Activated CD4-positive, CD25-positive, alpha-beta regulatory T cell treated with anti-CD3 and anti-CD28 coated beads, Interleukin-2, amount 50 U/mL, for 72 hours (primary cell): ENCODE measurements at regions not wholly inside any gene's neighbourhood (a gene's known extent, or its start where the extent isn't known, plus 50 kb on each side); places are given as distances from the start of the nearest gene placed in this dataset.

Experiments used
- DNase-seq: peaks from one replicate; pipeline ENCODE4 v3.0.0; 2021

GRCh38 chr2:122949523-122949922, 1075.6 kb upstream of the CNTNAP5 start:
- no peak for DNase-seq

GRCh38 chr2:122955776-122956175, 1069.3 kb upstream of the CNTNAP5 start:
- DNase-seq = no peak

- no peak for DNase-seq
Measured at GRCh38 chr2:122960759-122961641, 1064.1 kb upstream of the CNTNAP5 start.

- DNase-seq = no peak
Measured at GRCh38 chr2:122966461-122966860, 1058.6 kb upstream of the CNTNAP5 start.

- no peak for DNase-seq
Measured at GRCh38 chr2:122977580-122977979, 1047.5 kb upstream of the CNTNAP5 start.

GRCh38 chr2:122980671-122981070, 1044.4 kb upstream of the CNTNAP5 start:
- no peak for DNase-seq

- no peak for DNase-seq
Measured at GRCh38 chr2:122982936-122983335, 1042.2 kb upstream of the CNTNAP5 start.

- no peak for DNase-seq
Measured at GRCh38 chr2:122988395-122989221, 1036.5 kb upstream of the CNTNAP5 start.

GRCh38 chr2:122993592-122993991, 1031.5 kb upstream of the CNTNAP5 start:
- DNase-seq = no peak

GRCh38 chr2:122999258-122999657, 1025.8 kb upstream of the CNTNAP5 start:
- DNase-seq = no peak

- DNase-seq = no peak
Measured at GRCh38 chr2:122999821-123000220, 1025.3 kb upstream of the CNTNAP5 start.

GRCh38 chr2:123002660-123003248, 1022.3 kb upstream of the CNTNAP5 start:
- no peak for DNase-seq

GRCh38 chr2:123015186-123015585, 1009.9 kb upstream of the CNTNAP5 start:
- DNase-seq = no peak

GRCh38 chr2:123035541-123035940, 989.5 kb upstream of the CNTNAP5 start:
- no peak for DNase-seq

- DNase-seq = no peak
Measured at GRCh38 chr2:123036300-123036699, 988.8 kb upstream of the CNTNAP5 start.

- no peak for DNase-seq
Measured at GRCh38 chr2:123040506-123040905, 984.6 kb upstream of the CNTNAP5 start.

GRCh38 chr2:123043458-123043857, 981.6 kb upstream of the CNTNAP5 start:
- no peak for DNase-seq

- DNase-seq = no peak
Measured at GRCh38 chr2:123045713-123046112, 979.4 kb upstream of the CNTNAP5 start.

GRCh38 chr2:123047186-123047585, 977.9 kb upstream of the CNTNAP5 start:
- DNase-seq = no peak

- no peak for DNase-seq
Measured at GRCh38 chr2:123051136-123051535, 974.0 kb upstream of the CNTNAP5 start.

- no peak for DNase-seq
Measured at GRCh38 chr2:123061534-123061933, 963.6 kb upstream of the CNTNAP5 start.

GRCh38 chr2:123073371-123073770, 951.7 kb upstream of the CNTNAP5 start:
- no peak for DNase-seq

- DNase-seq = no peak
Measured at GRCh38 chr2:123073956-123074355, 951.1 kb upstream of the CNTNAP5 start.

- DNase-seq = no peak
Measured at GRCh38 chr2:123077101-123077500, 948.0 kb upstream of the CNTNAP5 start.
